GM21423 (cell line): ENCODE measurements at regions not wholly inside any gene's neighbourhood (a gene's known extent, or its start where the extent isn't known, plus 50 kb on each side); places are given as distances from the start of the nearest gene placed in this dataset.

Source experiments
- ATAC-seq: cut with Tn5 transposase; IDR thresholded peaks from one replicate; pipeline ENCODE4 v1.9.1; 2021; ENCODE audit warnings: mild to moderate bottlenecking, moderate library complexity; ENCODE audit not compliant: unreplicated experiment

- ATAC-seq, result no peak
Observed at GRCh38 chr12:77504466-77504865, 326.2 kb upstream of the NAV3 start.

GRCh38 chr12:77500089-77500488, 330.6 kb upstream of the NAV3 start:
- no peak for ATAC-seq

DNA sequence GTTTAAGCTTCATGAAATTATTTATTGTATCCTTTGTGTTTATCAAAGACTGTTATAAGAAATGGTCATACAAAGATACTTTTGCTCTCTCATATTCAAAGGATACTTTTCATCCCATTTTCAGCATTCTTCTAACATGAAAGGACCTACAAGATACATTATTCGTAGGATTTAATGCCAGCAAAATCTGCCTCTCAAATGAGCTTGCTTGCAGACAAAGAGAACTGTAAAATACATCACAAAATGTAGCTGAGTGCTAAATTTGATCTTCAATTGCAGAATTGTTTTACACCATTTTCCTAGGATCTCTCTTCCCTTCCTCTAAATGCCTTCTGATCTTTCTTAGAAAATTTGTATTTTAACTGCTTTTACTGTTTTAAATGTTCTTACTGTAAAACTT, 333.0 kb upstream of the NAV3 start:
- ATAC-seq, result no peak

- no peak for ATAC-seq
Observed at GRCh38 chr12:77496714-77497113, 334.0 kb upstream of the NAV3 start.

DNA sequence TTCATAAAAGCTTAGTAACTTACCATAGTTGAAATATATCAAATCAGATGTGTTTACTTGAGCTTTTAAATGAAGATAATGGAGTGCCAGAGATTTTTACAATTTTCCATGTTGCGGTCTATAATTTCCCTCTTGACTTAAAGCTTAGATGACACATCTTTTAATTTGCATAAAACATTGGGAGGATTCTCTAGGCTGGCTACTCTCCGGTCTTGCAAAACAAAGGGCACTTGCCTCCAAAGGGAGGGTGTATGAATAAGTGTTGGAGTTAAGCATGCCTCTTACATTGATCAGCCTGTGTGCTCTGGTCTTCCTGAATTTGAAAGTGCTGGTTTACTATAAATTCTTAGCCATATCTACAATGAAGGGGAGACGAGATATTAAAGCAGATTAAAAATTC, 336.4 kb upstream of the NAV3 start:
- no peak for ATAC-seq

- no peak for ATAC-seq
Observed at GRCh38 chr12:77493302-77494168, 337.2 kb upstream of the NAV3 start.

- ATAC-seq, result no peak
Observed at GRCh38 chr12:77492536-77492935, 338.2 kb upstream of the NAV3 start.

GRCh38 chr12:77489331-77489970, 341.2 kb upstream of the NAV3 start:
- ATAC-seq, result no peak

- no peak for ATAC-seq
Observed at GRCh38 chr12:77488041-77488620, 342.6 kb upstream of the NAV3 start.

- ATAC-seq, result no peak
Observed at GRCh38 chr12:77486872-77487271, 343.8 kb upstream of the NAV3 start.

DNA sequence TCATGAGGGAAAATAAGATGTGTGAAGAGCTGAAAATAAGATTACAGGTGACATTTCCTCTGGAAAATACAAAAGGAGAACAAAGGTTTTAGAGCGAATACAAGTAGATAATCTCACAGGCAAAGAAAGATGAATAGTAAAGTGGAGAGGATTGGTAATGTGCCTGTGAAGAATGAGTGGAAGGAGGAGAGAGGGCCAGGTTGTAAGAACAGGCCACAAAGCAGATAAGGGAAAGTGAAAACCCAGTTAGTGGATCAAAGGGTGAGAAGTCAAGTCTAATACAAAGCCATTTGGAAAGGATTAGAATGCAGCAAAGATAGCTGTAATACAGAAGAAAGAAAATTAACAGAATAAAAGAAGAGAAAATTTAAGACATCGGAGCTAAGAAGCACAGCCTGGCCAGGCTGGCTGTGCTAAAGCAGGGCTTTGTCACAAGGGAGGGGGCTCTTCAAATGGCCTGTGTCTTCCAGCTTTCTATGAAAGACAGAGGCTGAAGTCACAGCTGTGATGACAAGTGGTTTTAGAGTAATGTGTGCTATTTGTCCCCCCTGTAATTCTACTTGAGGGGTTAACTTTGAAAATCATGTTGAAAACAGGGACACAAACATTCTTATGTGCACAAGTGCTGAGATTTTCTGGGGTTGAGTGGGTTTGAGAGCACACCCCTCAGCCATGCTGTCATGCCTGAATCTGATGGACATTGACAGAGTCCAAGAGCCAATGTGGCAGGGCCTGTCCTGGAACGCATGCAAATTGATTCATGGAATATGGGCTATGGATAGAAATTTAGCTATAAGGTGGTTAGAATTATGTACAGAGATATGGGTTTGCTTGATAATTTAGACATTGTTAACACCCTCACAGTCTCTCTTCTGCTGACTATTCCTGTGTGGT, 344.5 kb upstream of the NAV3 start:
- ATAC-seq, result no peak

- ATAC-seq, result no peak
Observed at GRCh38 chr12:77481687-77482086, 349.0 kb upstream of the NAV3 start.

DNA sequence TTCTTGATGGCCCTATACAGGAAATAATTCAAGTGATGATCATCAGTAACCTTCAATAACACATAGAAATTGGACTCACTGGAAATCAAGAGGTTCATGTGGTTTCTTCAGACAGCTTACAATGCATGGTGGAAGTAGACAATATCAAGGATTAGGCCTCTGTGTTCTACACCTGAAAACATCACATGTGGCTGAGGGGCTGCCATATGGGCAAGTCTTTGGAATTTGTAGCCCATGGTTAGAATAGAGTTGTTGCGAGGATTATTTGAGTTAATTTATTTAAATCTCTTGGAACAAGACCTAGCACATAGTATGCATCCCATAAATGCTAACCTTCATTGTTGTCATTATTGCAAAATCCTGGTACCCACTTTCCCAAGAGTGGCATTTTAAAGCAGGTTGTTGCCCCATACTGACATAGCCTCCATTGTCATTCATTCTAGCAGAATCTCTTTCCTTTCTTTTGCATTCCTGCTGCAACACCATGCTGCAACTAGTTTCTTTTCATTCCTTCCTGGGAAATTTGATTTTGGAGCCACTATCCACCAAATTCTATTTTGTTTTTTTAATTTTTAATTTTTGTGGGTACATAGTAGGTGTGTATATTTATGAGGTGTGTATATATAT, 352.7 kb upstream of the NAV3 start:
- no peak for ATAC-seq

- ATAC-seq, result no peak
Observed at GRCh38 chr12:77471801-77472200, 358.9 kb upstream of the NAV3 start.

DNA sequence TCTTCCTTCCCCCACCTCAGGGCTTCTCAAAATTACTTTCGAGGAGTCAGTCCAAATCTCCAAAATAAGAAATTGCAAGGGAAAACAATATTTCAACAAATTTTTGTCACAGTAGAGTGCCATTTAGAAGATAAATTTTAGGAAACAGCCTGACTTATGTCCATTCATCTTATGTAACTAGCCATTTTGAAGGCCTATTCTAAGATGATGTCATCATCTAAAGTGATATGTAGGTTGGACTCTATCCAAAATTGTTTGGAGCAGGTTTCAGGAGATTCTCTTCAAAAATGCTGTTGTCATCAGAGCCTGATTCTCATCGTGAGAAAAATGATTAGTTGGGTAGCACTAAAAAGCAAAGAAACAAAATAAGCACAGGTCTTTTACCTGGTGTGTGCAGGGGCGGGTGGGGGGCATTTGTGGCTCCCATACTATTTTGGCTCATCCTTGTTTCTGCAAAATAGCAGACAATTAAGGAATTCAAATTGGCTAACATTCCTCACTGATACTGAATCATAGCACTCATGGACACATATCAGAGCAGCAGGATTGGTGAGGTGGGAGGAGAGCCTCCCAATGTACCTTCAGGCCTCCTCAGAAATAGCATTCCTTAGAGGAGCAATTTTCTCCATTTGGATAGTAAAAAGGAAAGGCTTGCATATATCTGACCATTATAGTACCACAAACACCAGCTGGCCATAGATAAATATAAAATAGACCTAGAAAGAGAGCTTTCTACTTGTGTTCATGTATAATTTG, 360.9 kb upstream of the NAV3 start:
- no peak for ATAC-seq

- ATAC-seq, result no peak
Observed at GRCh38 chr12:77442633-77443032, 377.3 kb upstream of the E2F7 start.

- ATAC-seq, result no peak
Observed at GRCh38 chr12:77439749-77440148, 374.4 kb upstream of the E2F7 start.

- no peak for ATAC-seq
Observed at GRCh38 chr12:77438644-77439043, 373.3 kb upstream of the E2F7 start.

DNA sequence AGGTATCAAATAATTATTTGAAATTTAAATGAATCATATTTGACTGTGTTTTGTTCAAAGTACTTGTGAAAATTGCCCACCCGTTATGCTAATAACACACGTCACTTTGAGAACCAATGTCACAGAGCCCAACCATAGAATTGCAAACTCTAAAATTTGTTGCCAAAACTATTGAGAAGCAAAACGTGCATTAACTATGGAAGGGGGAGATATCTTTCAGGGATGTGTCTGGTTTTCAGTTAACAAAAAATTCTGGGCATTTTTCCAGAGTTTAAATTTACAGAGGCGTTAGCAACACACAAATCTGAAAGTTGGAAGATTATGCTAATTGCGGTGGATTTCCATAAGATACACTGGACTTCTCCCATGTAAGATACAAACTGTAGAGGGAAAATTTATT, 371.8 kb upstream of the E2F7 start:
- no peak for ATAC-seq
